Fibroblast of mammary gland (primary cell): ENCODE measurements at regions not wholly inside any gene's neighbourhood (a gene's known extent, or its start where the extent isn't known, plus 50 kb on each side); places are given as distances from the start of the nearest gene placed in this dataset.

Experiments used
- DNase-seq: peaks from one replicate; pipeline ENCODE4 v3.0.0-alpha.2; 2010; ENCODE audit warnings: low read depth
- H3K4me3 ChIP-seq: 2 replicates; pipeline ENCODE4 v1.5.1; 2011; ENCODE audit warnings: low read depth, mild to moderate bottlenecking, low read length, moderate library complexity; ENCODE audit not compliant: control insufficient read depth
- TF ChIP-seq, protein P1 (sequence below): conservative IDR thresholded peaks from 2 replicates; pipeline ENCODE4 v1.5.1; 2011; ENCODE audit warnings: low read depth, low read length, inconsistent platforms; ENCODE audit not compliant: control insufficient read depth, insufficient read depth

- TF ChIP-seq, protein P1, sequence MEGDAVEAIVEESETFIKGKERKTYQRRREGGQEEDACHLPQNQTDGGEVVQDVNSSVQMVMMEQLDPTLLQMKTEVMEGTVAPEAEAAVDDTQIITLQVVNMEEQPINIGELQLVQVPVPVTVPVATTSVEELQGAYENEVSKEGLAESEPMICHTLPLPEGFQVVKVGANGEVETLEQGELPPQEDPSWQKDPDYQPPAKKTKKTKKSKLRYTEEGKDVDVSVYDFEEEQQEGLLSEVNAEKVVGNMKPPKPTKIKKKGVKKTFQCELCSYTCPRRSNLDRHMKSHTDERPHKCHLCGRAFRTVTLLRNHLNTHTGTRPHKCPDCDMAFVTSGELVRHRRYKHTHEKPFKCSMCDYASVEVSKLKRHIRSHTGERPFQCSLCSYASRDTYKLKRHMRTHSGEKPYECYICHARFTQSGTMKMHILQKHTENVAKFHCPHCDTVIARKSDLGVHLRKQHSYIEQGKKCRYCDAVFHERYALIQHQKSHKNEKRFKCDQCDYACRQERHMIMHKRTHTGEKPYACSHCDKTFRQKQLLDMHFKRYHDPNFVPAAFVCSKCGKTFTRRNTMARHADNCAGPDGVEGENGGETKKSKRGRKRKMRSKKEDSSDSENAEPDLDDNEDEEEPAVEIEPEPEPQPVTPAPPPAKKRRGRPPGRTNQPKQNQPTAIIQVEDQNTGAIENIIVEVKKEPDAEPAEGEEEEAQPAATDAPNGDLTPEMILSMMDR = no peak
- no peak overlapping the region for H3K4me3 ChIP-seq
- DNase-seq = no peak
These were observed 155.9 kb upstream of the TOM1L1 start for GRCh38 chr17:54744750-54745149.

DNA sequence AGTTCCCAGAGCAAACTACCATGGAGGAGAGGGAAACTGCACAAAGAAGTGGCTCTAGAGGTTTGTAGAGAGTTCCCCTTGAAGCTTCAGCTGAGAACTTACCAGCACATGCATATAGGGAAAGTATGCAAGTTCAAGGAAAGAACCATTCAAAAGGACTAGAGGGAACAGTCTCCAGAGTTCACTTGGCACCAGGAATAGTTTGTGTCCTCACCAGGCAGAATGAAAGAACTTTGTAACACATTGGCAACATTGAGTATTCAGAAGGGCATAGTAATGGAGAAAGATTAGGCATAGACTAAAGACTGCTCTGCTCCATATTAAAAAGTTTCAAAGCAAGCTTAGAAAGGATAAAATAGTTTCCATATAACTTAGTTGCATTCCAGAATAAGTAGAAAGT, 155.4 kb upstream of the TOM1L1 start:
- TF ChIP-seq, protein P1 = no peak
- DNase-seq = no peak
- H3K4me3 ChIP-seq = no peak overlapping the region

DNA sequence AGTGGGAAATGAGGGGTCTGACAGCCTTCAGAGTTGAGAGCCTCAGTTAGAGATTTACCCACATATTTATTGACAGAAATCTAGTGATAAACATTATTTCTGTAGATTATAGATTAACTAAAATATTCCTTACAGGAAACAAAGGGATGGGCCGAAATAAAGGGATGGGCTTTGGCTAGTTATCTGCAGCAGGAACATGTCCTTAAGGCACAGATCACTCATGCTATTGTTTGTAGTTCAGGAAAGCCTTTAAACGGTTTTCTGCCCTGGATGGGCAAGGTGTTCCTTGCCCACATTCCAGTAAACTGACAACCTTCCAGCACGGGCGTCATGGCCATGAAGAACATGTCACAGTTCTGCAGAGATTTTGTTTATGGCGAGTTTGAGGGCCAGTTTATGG, 154.8 kb upstream of the TOM1L1 start:
- DNase-seq = no peak
- TF ChIP-seq, protein P1 = no peak
- H3K4me3 ChIP-seq = no peak overlapping the region

- TF ChIP-seq, protein P1 = no peak
These were observed 151.5 kb upstream of the TOM1L1 start for GRCh38 chr17:54749157-54749556.

DNA sequence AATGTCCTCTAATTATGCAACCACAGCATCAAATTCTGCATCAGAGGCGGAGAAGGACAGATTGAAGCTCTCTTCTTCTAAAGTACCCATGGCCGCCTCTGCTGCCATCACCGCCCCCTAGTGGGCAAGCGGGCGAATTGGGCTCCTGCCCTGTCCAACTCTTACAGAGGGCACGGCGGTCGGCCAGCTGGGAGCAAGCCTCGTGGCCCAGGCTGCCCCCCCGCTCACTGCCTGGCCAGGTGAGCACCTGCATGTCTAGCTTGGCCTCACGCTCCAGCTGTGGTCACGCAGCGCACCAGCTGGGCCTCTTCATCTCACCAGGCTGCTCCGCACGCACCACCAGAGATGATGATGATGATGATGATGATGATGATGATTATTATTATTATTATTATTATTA, 146.1 kb upstream of the TOM1L1 start:
- no peak overlapping the region for H3K4me3 ChIP-seq
- no peak for DNase-seq
- TF ChIP-seq, protein P1 = no peak

More at GRCh38 chr17:54749157-54749556, 151.5 kb upstream of the TOM1L1 start:
- H3K4me3 ChIP-seq = no peak overlapping the region
- DNase-seq = no peak

DNA sequence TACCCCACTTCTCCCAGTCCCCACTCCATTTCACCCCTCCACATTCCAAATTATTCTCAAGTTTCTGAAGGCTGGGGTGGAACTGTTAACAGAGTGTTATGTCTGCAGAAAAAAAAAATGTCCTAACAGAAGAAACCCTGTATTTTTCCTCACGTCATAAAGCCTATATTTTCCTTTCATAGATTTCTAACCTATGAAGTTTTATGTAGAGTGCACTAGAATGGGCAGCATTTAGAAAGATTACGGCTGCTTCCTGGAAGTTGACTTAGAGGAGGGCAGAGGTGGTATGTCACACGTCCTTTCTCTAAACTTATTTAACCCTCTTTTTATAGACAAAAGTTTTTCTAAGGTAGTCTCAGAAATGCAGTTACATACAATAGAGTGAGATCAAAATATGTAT, 139.8 kb upstream of the TOM1L1 start:
- TF ChIP-seq, protein P1 = no peak
- no peak for DNase-seq
- H3K4me3 ChIP-seq = no peak overlapping the region

DNA sequence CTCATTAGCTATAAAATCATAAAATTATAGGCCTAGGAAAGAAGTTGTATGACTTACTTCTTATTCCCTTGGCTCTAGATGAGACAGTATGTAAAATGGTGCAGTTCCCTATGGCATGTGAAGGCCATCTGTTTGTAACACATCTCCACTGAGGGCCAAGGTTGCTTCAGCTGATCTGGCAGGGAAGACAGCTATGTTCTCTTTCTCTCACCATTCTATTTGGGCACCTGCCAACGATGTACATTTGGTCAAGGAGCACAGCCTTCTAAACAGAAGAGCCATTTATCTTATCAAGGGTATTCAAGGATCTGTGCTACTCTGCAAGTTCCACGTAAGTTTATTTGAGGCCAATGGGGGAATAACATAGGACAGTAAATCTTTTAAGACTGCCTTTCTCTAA, 129.8 kb upstream of the TOM1L1 start:
- H3K4me3 ChIP-seq = no peak overlapping the region
- no peak for DNase-seq
- TF ChIP-seq, protein P1 = no peak
